H1 (cell line): ENCODE measurements at regions not wholly inside any gene's neighbourhood (a gene's known extent, or its start where the extent isn't known, plus 50 kb on each side); places are given as distances from the start of the nearest gene placed in this dataset.

Experiments used
- BRCA1 ChIP-seq: IDR thresholded peaks from 2 replicates; pipeline ENCODE4 v1.6.1; 2012; ENCODE audit warnings: low read depth, low read length, improper control_type of control experiment
- EZH2 ChIP-seq: fragments of 200-600 bp; sonication (generic); IDR thresholded peaks from 2 replicates; pipeline ENCODE4 v1.7.1; 2012; ENCODE audit warnings: low read depth, mild to moderate bottlenecking, moderate library complexity, low read length, inconsistent platforms; ENCODE audit not compliant: severe bottlenecking
- RAD21 ChIP-seq, 2 experiments: IDR thresholded peaks in 1 of 2; conservative IDR thresholded peaks in 1 of 2; 2 replicates each; pipeline ENCODE4 v1.6.1; 2011; ENCODE audit warnings: low read depth in 2 of 2, low read length in 2 of 2, improper control_type of control experiment in 1 of 2, inconsistent platforms in 1 of 2, mild to moderate bottlenecking in 1 of 2, moderate library complexity in 1 of 2
- RFX5 ChIP-seq: IDR thresholded peaks from 2 replicates; pipeline ENCODE4 v1.6.1; 2011; ENCODE audit warnings: low read depth, low read length, improper control_type of control experiment, borderline replicate concordance
- RXRA ChIP-seq: IDR thresholded peaks from 2 replicates; pipeline ENCODE4 v1.6.1; 2011; ENCODE audit warnings: low read depth, mild to moderate bottlenecking, low read length, moderate library complexity; ENCODE audit not compliant: insufficient read depth
- SIN3A ChIP-seq, 2 experiments: IDR thresholded peaks in 1 of 2; conservative IDR thresholded peaks in 1 of 2; 2 replicates each; pipeline ENCODE4 v1.6.1; 2011 to 2012; ENCODE audit warnings: low read length in 2 of 2, improper control_type of control experiment in 1 of 2, low read depth in 1 of 2, mild to moderate bottlenecking in 1 of 2
- SP4 ChIP-seq: IDR thresholded peaks from 2 replicates; pipeline ENCODE4 v1.6.1; 2012; ENCODE audit warnings: low read length, inconsistent platforms
- TEAD4 ChIP-seq: IDR thresholded peaks from 2 replicates; pipeline ENCODE4 v1.6.1; 2012; ENCODE audit warnings: low read depth, low read length, inconsistent platforms, mixed read lengths
- TF ChIP-seq, protein P1 (sequence below): fragments of 300-600 bp; sonication (generic); IDR thresholded peaks from 2 replicates; pipeline ENCODE4 v1.7.1; 2012; ENCODE audit warnings: low read length, moderate library complexity, mild to moderate bottlenecking, inconsistent platforms; ENCODE audit not compliant: insufficient replicate concordance
- TF ChIP-seq, protein P2 (sequence below): IDR thresholded peaks from 2 replicates; pipeline ENCODE4 v1.6.1; 2012; ENCODE audit warnings: low read length, inconsistent platforms

DNA sequence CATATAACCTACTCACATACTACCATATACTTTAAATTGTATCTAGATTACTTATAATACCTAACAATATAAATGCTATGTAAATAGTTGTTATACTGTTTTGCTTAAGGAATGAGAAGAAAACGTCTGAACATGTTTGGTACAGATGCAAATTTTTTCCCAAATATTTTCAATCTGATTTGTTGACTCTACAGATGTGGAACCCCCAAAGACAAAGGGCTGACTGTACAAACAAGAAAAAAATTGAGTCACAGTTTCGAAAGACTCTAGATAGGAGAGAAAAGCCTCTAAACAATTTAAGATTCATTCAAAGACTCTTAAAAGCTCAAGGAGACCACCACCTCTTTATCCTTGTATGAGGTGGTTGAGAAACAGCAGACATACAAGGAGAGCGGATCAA lies 142.8 kb downstream of the SLC7A11 start (continued):
- TF ChIP-seq, protein P1, sequence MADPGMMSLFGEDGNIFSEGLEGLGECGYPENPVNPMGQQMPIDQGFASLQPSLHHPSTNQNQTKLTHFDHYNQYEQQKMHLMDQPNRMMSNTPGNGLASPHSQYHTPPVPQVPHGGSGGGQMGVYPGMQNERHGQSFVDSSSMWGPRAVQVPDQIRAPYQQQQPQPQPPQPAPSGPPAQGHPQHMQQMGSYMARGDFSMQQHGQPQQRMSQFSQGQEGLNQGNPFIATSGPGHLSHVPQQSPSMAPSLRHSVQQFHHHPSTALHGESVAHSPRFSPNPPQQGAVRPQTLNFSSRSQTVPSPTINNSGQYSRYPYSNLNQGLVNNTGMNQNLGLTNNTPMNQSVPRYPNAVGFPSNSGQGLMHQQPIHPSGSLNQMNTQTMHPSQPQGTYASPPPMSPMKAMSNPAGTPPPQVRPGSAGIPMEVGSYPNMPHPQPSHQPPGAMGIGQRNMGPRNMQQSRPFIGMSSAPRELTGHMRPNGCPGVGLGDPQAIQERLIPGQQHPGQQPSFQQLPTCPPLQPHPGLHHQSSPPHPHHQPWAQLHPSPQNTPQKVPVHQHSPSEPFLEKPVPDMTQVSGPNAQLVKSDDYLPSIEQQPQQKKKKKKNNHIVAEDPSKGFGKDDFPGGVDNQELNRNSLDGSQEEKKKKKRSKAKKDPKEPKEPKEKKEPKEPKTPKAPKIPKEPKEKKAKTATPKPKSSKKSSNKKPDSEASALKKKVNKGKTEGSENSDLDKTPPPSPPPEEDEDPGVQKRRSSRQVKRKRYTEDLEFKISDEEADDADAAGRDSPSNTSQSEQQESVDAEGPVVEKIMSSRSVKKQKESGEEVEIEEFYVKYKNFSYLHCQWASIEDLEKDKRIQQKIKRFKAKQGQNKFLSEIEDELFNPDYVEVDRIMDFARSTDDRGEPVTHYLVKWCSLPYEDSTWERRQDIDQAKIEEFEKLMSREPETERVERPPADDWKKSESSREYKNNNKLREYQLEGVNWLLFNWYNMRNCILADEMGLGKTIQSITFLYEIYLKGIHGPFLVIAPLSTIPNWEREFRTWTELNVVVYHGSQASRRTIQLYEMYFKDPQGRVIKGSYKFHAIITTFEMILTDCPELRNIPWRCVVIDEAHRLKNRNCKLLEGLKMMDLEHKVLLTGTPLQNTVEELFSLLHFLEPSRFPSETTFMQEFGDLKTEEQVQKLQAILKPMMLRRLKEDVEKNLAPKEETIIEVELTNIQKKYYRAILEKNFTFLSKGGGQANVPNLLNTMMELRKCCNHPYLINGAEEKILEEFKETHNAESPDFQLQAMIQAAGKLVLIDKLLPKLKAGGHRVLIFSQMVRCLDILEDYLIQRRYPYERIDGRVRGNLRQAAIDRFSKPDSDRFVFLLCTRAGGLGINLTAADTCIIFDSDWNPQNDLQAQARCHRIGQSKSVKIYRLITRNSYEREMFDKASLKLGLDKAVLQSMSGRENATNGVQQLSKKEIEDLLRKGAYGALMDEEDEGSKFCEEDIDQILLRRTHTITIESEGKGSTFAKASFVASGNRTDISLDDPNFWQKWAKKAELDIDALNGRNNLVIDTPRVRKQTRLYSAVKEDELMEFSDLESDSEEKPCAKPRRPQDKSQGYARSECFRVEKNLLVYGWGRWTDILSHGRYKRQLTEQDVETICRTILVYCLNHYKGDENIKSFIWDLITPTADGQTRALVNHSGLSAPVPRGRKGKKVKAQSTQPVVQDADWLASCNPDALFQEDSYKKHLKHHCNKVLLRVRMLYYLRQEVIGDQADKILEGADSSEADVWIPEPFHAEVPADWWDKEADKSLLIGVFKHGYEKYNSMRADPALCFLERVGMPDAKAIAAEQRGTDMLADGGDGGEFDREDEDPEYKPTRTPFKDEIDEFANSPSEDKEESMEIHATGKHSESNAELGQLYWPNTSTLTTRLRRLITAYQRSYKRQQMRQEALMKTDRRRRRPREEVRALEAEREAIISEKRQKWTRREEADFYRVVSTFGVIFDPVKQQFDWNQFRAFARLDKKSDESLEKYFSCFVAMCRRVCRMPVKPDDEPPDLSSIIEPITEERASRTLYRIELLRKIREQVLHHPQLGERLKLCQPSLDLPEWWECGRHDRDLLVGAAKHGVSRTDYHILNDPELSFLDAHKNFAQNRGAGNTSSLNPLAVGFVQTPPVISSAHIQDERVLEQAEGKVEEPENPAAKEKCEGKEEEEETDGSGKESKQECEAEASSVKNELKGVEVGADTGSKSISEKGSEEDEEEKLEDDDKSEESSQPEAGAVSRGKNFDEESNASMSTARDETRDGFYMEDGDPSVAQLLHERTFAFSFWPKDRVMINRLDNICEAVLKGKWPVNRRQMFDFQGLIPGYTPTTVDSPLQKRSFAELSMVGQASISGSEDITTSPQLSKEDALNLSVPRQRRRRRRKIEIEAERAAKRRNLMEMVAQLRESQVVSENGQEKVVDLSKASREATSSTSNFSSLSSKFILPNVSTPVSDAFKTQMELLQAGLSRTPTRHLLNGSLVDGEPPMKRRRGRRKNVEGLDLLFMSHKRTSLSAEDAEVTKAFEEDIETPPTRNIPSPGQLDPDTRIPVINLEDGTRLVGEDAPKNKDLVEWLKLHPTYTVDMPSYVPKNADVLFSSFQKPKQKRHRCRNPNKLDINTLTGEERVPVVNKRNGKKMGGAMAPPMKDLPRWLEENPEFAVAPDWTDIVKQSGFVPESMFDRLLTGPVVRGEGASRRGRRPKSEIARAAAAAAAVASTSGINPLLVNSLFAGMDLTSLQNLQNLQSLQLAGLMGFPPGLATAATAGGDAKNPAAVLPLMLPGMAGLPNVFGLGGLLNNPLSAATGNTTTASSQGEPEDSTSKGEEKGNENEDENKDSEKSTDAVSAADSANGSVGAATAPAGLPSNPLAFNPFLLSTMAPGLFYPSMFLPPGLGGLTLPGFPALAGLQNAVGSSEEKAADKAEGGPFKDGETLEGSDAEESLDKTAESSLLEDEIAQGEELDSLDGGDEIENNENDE = no peak
- TF ChIP-seq RFX5 (no peak), RAD21 (IDR thresholded peaks at IDR 0.05 in 1 of 2, conservative IDR thresholded peaks at IDR 0.05 in 1 of 2; ENCODE audit: low read depth in 2 of 2, low read length in 2 of 2) (no peak), SIN3A (conservative IDR thresholded peaks at IDR 0.05 in 1 of 2, IDR thresholded peaks at IDR 0.05 in 1 of 2; ENCODE audit: low read depth in 1 of 2, low read length in 2 of 2) (no peak), BRCA1 (no peak), RXRA (no peak), SP4 (no peak), EZH2 (no peak), TEAD4 (no peak)
- TF ChIP-seq, protein P2, sequence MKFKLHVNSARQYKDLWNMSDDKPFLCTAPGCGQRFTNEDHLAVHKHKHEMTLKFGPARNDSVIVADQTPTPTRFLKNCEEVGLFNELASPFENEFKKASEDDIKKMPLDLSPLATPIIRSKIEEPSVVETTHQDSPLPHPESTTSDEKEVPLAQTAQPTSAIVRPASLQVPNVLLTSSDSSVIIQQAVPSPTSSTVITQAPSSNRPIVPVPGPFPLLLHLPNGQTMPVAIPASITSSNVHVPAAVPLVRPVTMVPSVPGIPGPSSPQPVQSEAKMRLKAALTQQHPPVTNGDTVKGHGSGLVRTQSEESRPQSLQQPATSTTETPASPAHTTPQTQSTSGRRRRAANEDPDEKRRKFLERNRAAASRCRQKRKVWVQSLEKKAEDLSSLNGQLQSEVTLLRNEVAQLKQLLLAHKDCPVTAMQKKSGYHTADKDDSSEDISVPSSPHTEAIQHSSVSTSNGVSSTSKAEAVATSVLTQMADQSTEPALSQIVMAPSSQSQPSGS = no peak
